Peyer's patch (tissue), 4 donors: ENCODE measurements at regions not wholly inside any gene's neighbourhood (a gene's known extent, or its start where the extent isn't known, plus 50 kb on each side); places are given as distances from the start of the nearest gene placed in this dataset.

ENCODE experiments used
- DNase-seq, 3 donors: peaks; one replicate each; pipeline ENCODE4 v3.0.0-alpha.2; 2017 to 2019
- H3K27ac ChIP-seq, 4 donors: fragments of 200-600 bp; sonication (generic); one replicate each; pipeline ENCODE4 v1.5.1; 2016 to 2019
- H3K27me3 ChIP-seq, 2 donors: fragments of 200-600 bp; sonication (generic); one replicate each; pipeline ENCODE4 v1.5.1; 2019
- H3K36me3 ChIP-seq, 3 donors: fragments of 200-600 bp; sonication (generic); one replicate each; pipeline ENCODE4 v1.5.1; 2016 to 2019
- H3K4me1 ChIP-seq, 4 donors: fragments of 200-600 bp; sonication (generic); one replicate each; pipeline ENCODE4 v1.5.1; 2016 to 2019
- H3K4me3 ChIP-seq, 4 donors: fragments of 200-600 bp; sonication (generic); 1 replicate in 3 of 4; 2 replicates in 1 of 4; pipeline ENCODE4 v1.5.1; 2016 to 2019; ENCODE audit warnings: mild to moderate bottlenecking in 1 of 4
- H3K9me3 ChIP-seq, 4 donors: fragments of 200-600 bp; sonication (generic); one replicate each; pipeline ENCODE4 v1.5.1; 2016 to 2019; ENCODE audit warnings: mild to moderate bottlenecking in 1 of 4
- POLR2A ChIP-seq, 2 donors: fragments of 450-650 bp; IDR thresholded peaks; one replicate each; pipeline ENCODE4 v1.5.1; 2017; ENCODE audit warnings: antibody characterized with exemption in 2 of 2, mild to moderate bottlenecking in 2 of 2, moderate library complexity in 2 of 2
- TF ChIP-seq, protein P1 (sequence below), 6 experiments: fragments of 450-650 bp in 4 of 6; fragments of 200-600 bp in 2 of 6; sonication (generic) in 1 of 6; IDR thresholded peaks; one replicate each; pipeline ENCODE4 v1.5.1; 2017 to 2019; ENCODE audit warnings: antibody characterized with exemption in 6 of 6, mild to moderate bottlenecking in 3 of 6, moderate library complexity in 1 of 6

GRCh38 chr4:136281889-136282288 is 1250.4 kb downstream of the PCDH18 start:
- Histone ChIP-seq H3K4me3 (no peak overlapping the region), H3K27ac (no peak overlapping the region), H3K9me3 (no peaks in the 10 kb centered on the region), H3K4me1 (no peaks in the 10 kb centered on the region), H3K27me3 (no peaks in the 10 kb centered on the region), H3K36me3 (no peaks in the 10 kb centered on the region)
- TF ChIP-seq, protein P1, sequence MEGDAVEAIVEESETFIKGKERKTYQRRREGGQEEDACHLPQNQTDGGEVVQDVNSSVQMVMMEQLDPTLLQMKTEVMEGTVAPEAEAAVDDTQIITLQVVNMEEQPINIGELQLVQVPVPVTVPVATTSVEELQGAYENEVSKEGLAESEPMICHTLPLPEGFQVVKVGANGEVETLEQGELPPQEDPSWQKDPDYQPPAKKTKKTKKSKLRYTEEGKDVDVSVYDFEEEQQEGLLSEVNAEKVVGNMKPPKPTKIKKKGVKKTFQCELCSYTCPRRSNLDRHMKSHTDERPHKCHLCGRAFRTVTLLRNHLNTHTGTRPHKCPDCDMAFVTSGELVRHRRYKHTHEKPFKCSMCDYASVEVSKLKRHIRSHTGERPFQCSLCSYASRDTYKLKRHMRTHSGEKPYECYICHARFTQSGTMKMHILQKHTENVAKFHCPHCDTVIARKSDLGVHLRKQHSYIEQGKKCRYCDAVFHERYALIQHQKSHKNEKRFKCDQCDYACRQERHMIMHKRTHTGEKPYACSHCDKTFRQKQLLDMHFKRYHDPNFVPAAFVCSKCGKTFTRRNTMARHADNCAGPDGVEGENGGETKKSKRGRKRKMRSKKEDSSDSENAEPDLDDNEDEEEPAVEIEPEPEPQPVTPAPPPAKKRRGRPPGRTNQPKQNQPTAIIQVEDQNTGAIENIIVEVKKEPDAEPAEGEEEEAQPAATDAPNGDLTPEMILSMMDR (IDR thresholded peaks at IDR 0.05): no peak
- TF ChIP-seq POLR2A (IDR thresholded peaks at IDR 0.05): no peak
- no peak for DNase-seq

DNA sequence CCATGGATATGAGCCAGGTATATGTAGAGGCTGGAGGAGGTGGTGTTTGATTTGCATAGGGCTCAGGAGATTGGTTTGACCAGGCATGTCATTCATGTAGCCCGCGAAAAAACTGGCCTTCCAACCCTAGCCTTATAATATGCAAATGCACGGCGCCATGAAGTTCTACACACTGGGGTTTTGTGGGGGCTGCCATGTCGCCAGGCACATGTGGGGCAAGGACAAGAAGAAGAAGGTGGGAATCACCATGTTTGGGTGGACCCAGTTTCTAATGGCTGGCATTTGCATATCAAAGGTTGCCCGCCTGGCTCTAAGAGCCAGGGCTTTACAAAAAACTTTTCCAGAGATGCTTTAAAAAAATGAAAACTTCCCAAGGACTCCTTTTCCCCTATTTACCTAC is 1251.0 kb downstream of the PCDH18 start:
- Histone ChIP-seq H3K9me3 (no peaks in the 10 kb centered on the region), H3K36me3 (no peaks in the 10 kb centered on the region), H3K4me1 (no peaks in the 10 kb centered on the region), H3K4me3 (no peak overlapping the region), H3K27me3 (no peaks in the 10 kb centered on the region), H3K27ac (no peak overlapping the region)
- DNase-seq: no peak
- no peak for TF ChIP-seq POLR2A (IDR thresholded peaks at IDR 0.05)
- TF ChIP-seq, protein P1 (IDR thresholded peaks at IDR 0.05): no peak

DNA sequence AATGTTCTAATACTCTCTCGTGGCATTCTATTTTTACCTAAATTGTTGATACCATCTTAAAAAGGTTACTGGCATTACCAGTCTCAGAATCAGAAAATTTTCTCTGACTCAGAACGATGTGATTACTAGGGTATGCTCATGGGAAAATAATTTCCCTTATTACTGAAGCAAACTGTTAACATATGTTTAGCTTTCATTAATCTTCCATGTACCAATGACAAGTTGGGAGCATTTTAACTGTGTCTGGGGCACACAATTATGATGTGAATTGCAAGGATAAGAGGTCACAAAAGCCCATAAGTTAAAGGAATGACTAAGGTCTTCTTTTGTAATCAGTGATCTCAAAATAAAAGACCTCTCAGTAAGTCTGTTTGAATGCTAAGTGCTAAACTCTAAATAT is 1254.6 kb downstream of the PCDH18 start:
- no peak overlapping the region for H3K27ac ChIP-seq
- H3K4me1 ChIP-seq: no peaks in the 10 kb centered on the region
- DNase-seq: no peak
- H3K36me3 ChIP-seq: no peaks in the 10 kb centered on the region
- H3K27me3 ChIP-seq: no peaks in the 10 kb centered on the region
- TF ChIP-seq, protein P1 (IDR thresholded peaks at IDR 0.05): no peak
- TF ChIP-seq POLR2A (IDR thresholded peaks at IDR 0.05): no peak
- H3K9me3 ChIP-seq: no peaks in the 10 kb centered on the region
- no peak overlapping the region for H3K4me3 ChIP-seq

DNA sequence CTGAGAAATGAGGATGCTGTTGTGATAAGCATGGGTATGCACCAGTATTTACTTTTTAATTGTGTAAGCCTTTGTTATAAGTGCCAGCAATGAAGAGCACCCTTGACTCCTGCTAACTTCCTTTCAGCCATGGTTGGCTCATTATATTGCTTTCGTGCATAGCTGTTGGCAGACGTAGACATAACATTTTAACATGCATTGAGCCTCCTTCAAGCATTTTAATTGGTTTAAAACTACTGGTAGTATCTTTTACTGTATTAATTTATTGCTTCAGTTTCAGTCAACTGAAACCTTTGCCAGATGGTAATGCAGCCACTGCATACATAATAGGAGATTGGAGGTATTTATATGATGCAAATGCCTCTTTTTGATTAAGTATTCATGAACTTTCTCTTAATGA is 1285.4 kb downstream of the PCDH18 start:
- Histone ChIP-seq H3K27ac (no peak overlapping the region), H3K36me3 (no peaks in the 10 kb centered on the region), H3K9me3 (no peaks in the 10 kb centered on the region), H3K27me3 (no peaks in the 10 kb centered on the region), H3K4me1 (no peaks in the 10 kb centered on the region), H3K4me3 (no peak overlapping the region)
- no peak for DNase-seq
- TF ChIP-seq, protein P1 (IDR thresholded peaks at IDR 0.05): no peak
- no peak for TF ChIP-seq POLR2A (IDR thresholded peaks at IDR 0.05)

GRCh38 chr4:136241221-136241986 is 1290.9 kb downstream of the PCDH18 start:
- Histone ChIP-seq H3K4me1 (no peaks in the 10 kb centered on the region), H3K9me3 (no peaks in the 10 kb centered on the region), H3K36me3 (no peaks in the 10 kb centered on the region), H3K4me3 (no peak overlapping the region), H3K27me3 (no peaks in the 10 kb centered on the region), H3K27ac (no peak overlapping the region)
- TF ChIP-seq, protein P1 (IDR thresholded peaks at IDR 0.05): no peak
- TF ChIP-seq POLR2A (IDR thresholded peaks at IDR 0.05): no peak
- DNase-seq: no peak
